ENCODE measurements at regions not wholly inside any gene's neighbourhood (a gene's known extent, or its start where the extent isn't known, plus 50 kb on each side); places are given as distances from the start of the nearest gene placed in this dataset.

DNA sequence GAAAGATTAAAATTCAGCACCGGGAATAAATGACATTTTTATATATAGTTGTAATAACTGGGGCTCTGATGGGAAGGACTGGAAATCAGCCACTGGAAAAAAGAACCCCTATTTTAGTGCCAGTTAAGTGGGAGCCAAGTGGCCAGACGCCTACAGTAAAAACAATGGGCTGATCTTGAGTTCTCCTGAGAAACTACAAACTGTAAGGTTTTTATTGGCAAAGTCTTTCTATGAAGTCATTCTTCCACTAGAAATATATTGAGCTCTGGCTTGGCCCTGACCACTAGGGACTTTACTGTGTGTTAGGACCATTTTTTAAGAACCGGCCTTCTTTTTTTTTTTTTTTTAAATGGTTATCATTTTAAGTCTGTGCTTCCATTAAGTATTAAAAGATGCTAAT lies 79.6 kb downstream of the ZNF22 start:
- TF ChIP-seq, protein P1, sequence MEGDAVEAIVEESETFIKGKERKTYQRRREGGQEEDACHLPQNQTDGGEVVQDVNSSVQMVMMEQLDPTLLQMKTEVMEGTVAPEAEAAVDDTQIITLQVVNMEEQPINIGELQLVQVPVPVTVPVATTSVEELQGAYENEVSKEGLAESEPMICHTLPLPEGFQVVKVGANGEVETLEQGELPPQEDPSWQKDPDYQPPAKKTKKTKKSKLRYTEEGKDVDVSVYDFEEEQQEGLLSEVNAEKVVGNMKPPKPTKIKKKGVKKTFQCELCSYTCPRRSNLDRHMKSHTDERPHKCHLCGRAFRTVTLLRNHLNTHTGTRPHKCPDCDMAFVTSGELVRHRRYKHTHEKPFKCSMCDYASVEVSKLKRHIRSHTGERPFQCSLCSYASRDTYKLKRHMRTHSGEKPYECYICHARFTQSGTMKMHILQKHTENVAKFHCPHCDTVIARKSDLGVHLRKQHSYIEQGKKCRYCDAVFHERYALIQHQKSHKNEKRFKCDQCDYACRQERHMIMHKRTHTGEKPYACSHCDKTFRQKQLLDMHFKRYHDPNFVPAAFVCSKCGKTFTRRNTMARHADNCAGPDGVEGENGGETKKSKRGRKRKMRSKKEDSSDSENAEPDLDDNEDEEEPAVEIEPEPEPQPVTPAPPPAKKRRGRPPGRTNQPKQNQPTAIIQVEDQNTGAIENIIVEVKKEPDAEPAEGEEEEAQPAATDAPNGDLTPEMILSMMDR (IDR thresholded peaks at IDR 0.05), result no peak
- TF ChIP-seq POLR2AphosphoS5 (IDR thresholded peaks at IDR 0.05) (no peak), POLR2A (IDR thresholded peaks at IDR 0.05) (no peak), EP300 (IDR thresholded peaks at IDR 0.05) (no peak)

All from upper lobe of left lung (tissue), 4 donors.